GM12878 (cell line): ENCODE measurements at regions not wholly inside any gene's neighbourhood (a gene's known extent, or its start where the extent isn't known, plus 50 kb on each side); places are given as distances from the start of the nearest gene placed in this dataset.

Source experiments
- CREB1 ChIP-seq: IDR thresholded peaks from 2 replicates; pipeline ENCODE4 v1.6.1; 2012; ENCODE audit warnings: low read depth, mild to moderate bottlenecking, inconsistent platforms
- CTCF ChIP-seq, 3 experiments: IDR thresholded peaks in 2 of 3; conservative IDR thresholded peaks in 1 of 3; 2 replicates each; pipeline ENCODE4 v1.5.1; 2011; ENCODE audit warnings: low read depth in 3 of 3, low read length in 3 of 3, mild to moderate bottlenecking in 3 of 3, control low read depth in 2 of 3, moderate library complexity in 2 of 3, inconsistent platforms in 1 of 3, mixed read lengths in 1 of 3; ENCODE audit not compliant: control insufficient read depth in 2 of 3, insufficient read depth in 1 of 3; ENCODE audit errors: extremely low read depth in 1 of 3
- TAF1 ChIP-seq: IDR thresholded peaks from 2 replicates; pipeline ENCODE4 v1.6.1; 2011; ENCODE audit warnings: mild to moderate bottlenecking, low read depth, low read length, borderline replicate concordance

DNA sequence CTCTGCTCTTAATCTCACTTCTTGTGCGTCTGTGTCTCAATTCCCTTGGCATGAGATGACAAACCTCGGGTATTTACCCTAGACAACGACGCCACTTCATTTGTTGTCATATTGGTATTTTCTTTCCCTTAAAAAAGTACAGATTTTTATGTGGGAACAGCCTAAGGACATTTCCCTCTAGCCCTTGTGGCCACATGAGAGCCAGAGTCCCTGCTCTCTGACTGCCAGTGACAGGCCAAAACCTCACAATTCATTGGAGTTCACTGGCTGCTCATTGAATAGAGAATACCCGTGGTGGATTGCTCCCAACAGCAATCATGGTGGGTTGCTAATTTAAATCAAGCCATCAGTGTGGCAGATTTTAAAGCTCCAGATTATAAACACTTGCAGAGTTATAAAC is 191.3 kb upstream of the FAM3C start:
- TF ChIP-seq CREB1: no peak
- no peak for TF ChIP-seq CTCF (IDR thresholded peaks at IDR 0.05 in 2 of 3, conservative IDR thresholded peaks at IDR 0.05 in 1 of 3; ENCODE audit: control insufficient read depth in 2 of 3, extremely low read depth in 1 of 3, insufficient read depth in 1 of 3, low read depth in 3 of 3, low read length in 3 of 3)
- TF ChIP-seq TAF1: no peak
